RWPE2 (cell line): ENCODE measurements at regions not wholly inside any gene's neighbourhood (a gene's known extent, or its start where the extent isn't known, plus 50 kb on each side); places are given as distances from the start of the nearest gene placed in this dataset.

ENCODE experiments used
- ATAC-seq: fragments of 200-7000 bp; cut with Tn5 transposase; 3 replicates; pipeline ENCODE4 v1.9.1; 2021; ENCODE audit warnings: low read depth
- DNase-seq: peaks from one replicate; pipeline ENCODE4 v3.0.0-alpha.2; 2020; ENCODE audit warnings: low spot score
- H3K27ac ChIP-seq: fragments of 450-650 bp; 2 replicates; pipeline ENCODE4 v1.5.1; 2017; ENCODE audit warnings: mild to moderate bottlenecking; ENCODE audit not compliant: poor library complexity, severe bottlenecking
- H3K27me3 ChIP-seq: fragments of 250-450 bp; sonication (Bioruptor Pico); 2 replicates; pipeline ENCODE4 v1.5.1; 2021; ENCODE audit warnings: mild to moderate bottlenecking, moderate library complexity; ENCODE audit not compliant: insufficient read depth, poor library complexity, severe bottlenecking
- H3K36me3 ChIP-seq: fragments of 250-450 bp; sonication (Bioruptor Pico); 2 replicates; pipeline ENCODE4 v1.5.1; 2020; ENCODE audit warnings: low read depth, mild to moderate bottlenecking, moderate library complexity
- H3K4me1 ChIP-seq: fragments of 250-450 bp; sonication (Bioruptor Pico); 2 replicates; pipeline ENCODE4 v1.5.1; 2021; ENCODE audit warnings: mild to moderate bottlenecking, moderate library complexity; ENCODE audit not compliant: insufficient read depth, poor library complexity, severe bottlenecking
- H3K4me3 ChIP-seq: fragments of 250-450 bp; sonication (Bioruptor Pico); 2 replicates; pipeline ENCODE4 v1.5.1; 2021; ENCODE audit warnings: mild to moderate bottlenecking, moderate library complexity; ENCODE audit not compliant: severe bottlenecking
- H3K9me3 ChIP-seq: fragments of 250-450 bp; sonication (Bioruptor Pico); 2 replicates; pipeline ENCODE4 v1.5.1; 2021; ENCODE audit warnings: mild to moderate bottlenecking, moderate library complexity; ENCODE audit not compliant: severe bottlenecking
- CTCF ChIP-seq: fragments of 450-650 bp; IDR thresholded peaks from one replicate; pipeline ENCODE4 v1.5.1; 2017; ENCODE audit warnings: mild to moderate bottlenecking, moderate library complexity; ENCODE audit not compliant: poor library complexity, severe bottlenecking

- H3K9me3 ChIP-seq: no peaks in the 10 kb centered on the region
- no peaks in the 10 kb centered on the region for H3K36me3 ChIP-seq
- no peak overlapping the region for H3K4me3 ChIP-seq
- DNase-seq: no peak
- TF ChIP-seq CTCF: no peak
- no peaks in the 10 kb centered on the region for H3K27me3 ChIP-seq
- peak; percentile 48; the same call in 1 of the 3 replicates for ATAC-seq
- no peak overlapping the region for H3K27ac ChIP-seq
- H3K4me1 ChIP-seq: peaks cover 14% of the 10 kb centered on the region
These were observed 425.3 kb downstream of the SPRY1 start for GRCh38 chr4:123821861-123822260.

- no peak for ATAC-seq
- H3K36me3 ChIP-seq: no peaks in the 10 kb centered on the region
- H3K4me3 ChIP-seq: no peak overlapping the region
- peaks cover 17% of the 10 kb centered on the region for H3K4me1 ChIP-seq
- H3K9me3 ChIP-seq: no peaks in the 10 kb centered on the region
- no peak for TF ChIP-seq CTCF
- no peaks in the 10 kb centered on the region for H3K27me3 ChIP-seq
- no peak overlapping the region for H3K27ac ChIP-seq
- no peak for DNase-seq
These were observed 425.8 kb downstream of the SPRY1 start for GRCh38 chr4:123822353-123822752.

- Histone ChIP-seq H3K27ac (no peak overlapping the region), H3K4me3 (no peak overlapping the region), H3K4me1 (peaks cover 17% of the 10 kb centered on the region), H3K9me3 (no peaks in the 10 kb centered on the region), H3K27me3 (no peaks in the 10 kb centered on the region), H3K36me3 (no peaks in the 10 kb centered on the region)
- ATAC-seq (no peak), DNase-seq (no peak)
- TF ChIP-seq CTCF: no peak
These were observed 426.6 kb downstream of the SPRY1 start for GRCh38 chr4:123823244-123823643.

GRCh38 chr4:123824524-123824923 lies 427.9 kb downstream of the SPRY1 start:
- no peak for DNase-seq
- no peak for TF ChIP-seq CTCF
- H3K27ac ChIP-seq: no peak overlapping the region
- no peaks in the 10 kb centered on the region for H3K9me3 ChIP-seq
- peaks cover 16% of the 10 kb centered on the region for H3K4me1 ChIP-seq
- no peaks in the 10 kb centered on the region for H3K27me3 ChIP-seq
- H3K4me3 ChIP-seq: no peak overlapping the region
- H3K36me3 ChIP-seq: no peaks in the 10 kb centered on the region
- no peak for ATAC-seq

- Histone ChIP-seq H3K4me1 (peaks cover 13% of the 10 kb centered on the region), H3K27me3 (no peaks in the 10 kb centered on the region), H3K27ac (no peak overlapping the region), H3K9me3 (no peaks in the 10 kb centered on the region), H3K4me3 (no peak overlapping the region), H3K36me3 (no peaks in the 10 kb centered on the region)
- DNase-seq (no peak), ATAC-seq (no peak)
- TF ChIP-seq CTCF: no peak
These were observed 429.1 kb downstream of the SPRY1 start for GRCh38 chr4:123825596-123826291.
